K562 (cell line): ENCODE measurements at regions not wholly inside any gene's neighbourhood (a gene's known extent, or its start where the extent isn't known, plus 50 kb on each side); places are given as distances from the start of the nearest gene placed in this dataset.

Experiments used
- ATAC-seq: fragments of 200-7000 bp; cut with Tn5 transposase; 3 replicates; pipeline ENCODE4 v1.9.1; 2020; ENCODE audit warnings: moderate library complexity
- BruUV-seq: library from RNA; stranded (reverse); fragments of 400-500 nt; replicated peaks from 2 replicates; lab custom pipeline; 2021; lab: Mats Ljungman, UMichigan
- CTCF ChIA-PET: fragments of 300-600 bp; formaldehyde crosslinking; extraction: SDS; loops from one replicate; lab custom pipeline; 2021; ENCODE audit warnings: low intra/inter-chr PET ratio; lab: Yijun Ruan, JAX
- POLR2A ChIA-PET: fragments of 300-600, 350-650 bp; sonication (Branson Sonifier 250); formaldehyde crosslinking; extraction: SDS; loops from one replicate; lab custom pipeline; 2021; ENCODE audit warnings: antibody characterized with exemption, inconsistent platforms; lab: Yijun Ruan, JAX
- DNase-seq, 4 experiments: peaks; one replicate each; pipeline versions ENCODE4 v3.0.0 to v3.0.0-alpha.2; 2011 to 2018; ENCODE audit warnings: low spot score in 3 of 4, mixed read lengths in 3 of 4; ENCODE audit errors: extremely low read depth in 1 of 4
- FAIRE-seq: peaks from 2 replicates; lab custom pipeline; 2011; peaks lifted over from hg19 to GRCh38; lab: Jason Lieb, UNC
- H2AFZ ChIP-seq: 2 replicates; pipeline ENCODE4 v1.6.0; 2011; ENCODE audit warnings: low read depth, low read length, control low read depth, inconsistent platforms
- H3K27ac ChIP-seq: fragments of 200-600 bp; 3 replicates; pipeline ENCODE4 v1.8.0; 2011; ENCODE audit warnings: low read depth, mild to moderate bottlenecking, control low read depth, inconsistent platforms, low read length, moderate library complexity, mixed read lengths; ENCODE audit errors: extremely low read depth
- H3K27me3 ChIP-seq, 2 experiments: fragments of 300-600 bp in 1 of 2; 2 replicates in 1 of 2; 3 replicates in 1 of 2; pipeline versions ENCODE4 v1.6.0 to v1.8.0; 2011; ENCODE audit warnings: inconsistent platforms in 2 of 2, low read length in 2 of 2, mild to moderate bottlenecking in 1 of 2, mixed read lengths in 1 of 2, moderate library complexity in 1 of 2; ENCODE audit not compliant: control insufficient read depth in 2 of 2, insufficient read depth in 2 of 2
- H3K36me3 ChIP-seq: fragments of 300-600 bp; 3 replicates; pipeline ENCODE4 v1.8.0; 2011; ENCODE audit warnings: mild to moderate bottlenecking, low read length, inconsistent platforms; ENCODE audit not compliant: control insufficient read depth, insufficient read depth
- H3K4me1 ChIP-seq, 2 experiments: fragments of 200-600 bp in 1 of 2; replicated peaks in 1 of 2; 2 replicates in 1 of 2; 3 replicates in 1 of 2; pipeline versions ENCODE4 v1.5.1 to v1.8.0; 2011; ENCODE audit warnings: inconsistent platforms in 2 of 2, low read length in 2 of 2, mild to moderate bottlenecking in 1 of 2, mixed read lengths in 1 of 2, moderate library complexity in 1 of 2; ENCODE audit not compliant: control insufficient read depth in 2 of 2, insufficient read depth in 2 of 2
- H3K4me2 ChIP-seq: 2 replicates; pipeline ENCODE4 v1.6.1; 2011; ENCODE audit warnings: low read length, control low read depth, inconsistent platforms, mixed read lengths; ENCODE audit not compliant: insufficient read depth
- H3K4me3 ChIP-seq: fragments of 200-600 bp; sonication (generic), shearing (Covaris generic); 2 replicates; pipeline ENCODE4 v1.5.1; 2016; ENCODE audit warnings: control low read depth, inconsistent platforms
- H3K79me2 ChIP-seq: fragments of 200-600 bp; 3 replicates; pipeline ENCODE4 v1.8.0; 2011; ENCODE audit warnings: low read length, inconsistent platforms; ENCODE audit not compliant: control insufficient read depth, insufficient read depth
- H3K9ac ChIP-seq, 2 experiments: 2 replicates each; pipeline versions ENCODE4 v1.6.0 to v1.6.1; 2011; ENCODE audit warnings: low read depth in 2 of 2, low read length in 2 of 2, control low read depth in 1 of 2, inconsistent platforms in 1 of 2, mild to moderate bottlenecking in 1 of 2, mixed read lengths in 1 of 2; ENCODE audit not compliant: insufficient read depth in 1 of 2
- H3K9me1 ChIP-seq: one replicate; pipeline ENCODE4 v1.6.0; 2011; ENCODE audit warnings: inconsistent platforms, mild to moderate bottlenecking, low read length, moderate library complexity; ENCODE audit not compliant: control insufficient read depth, insufficient read depth
- H3K9me3 ChIP-seq: replicated peaks from 2 replicates; pipeline ENCODE4 v1.5.1; 2011; ENCODE audit warnings: low read depth, low read length, inconsistent platforms; ENCODE audit not compliant: control insufficient read depth, insufficient read depth
- H4K20me1 ChIP-seq: replicated peaks from 2 replicates; pipeline ENCODE4 v1.6.1; 2011; ENCODE audit warnings: low read length, inconsistent platforms, mixed read lengths; ENCODE audit not compliant: control insufficient read depth, insufficient read depth
- BRF1 ChIP-seq: IDR thresholded peaks from 3 replicates; pipeline ENCODE4 v1.6.1; 2011; ENCODE audit warnings: borderline replicate concordance, mild to moderate bottlenecking; ENCODE audit not compliant: insufficient read length; ENCODE audit errors: extremely low read depth
- CUX1 ChIP-seq: fragments of 200-800 bp; sonication (Bioruptor generic); IDR thresholded peaks from 2 replicates; pipeline ENCODE4 v1.6.1; 2016; ENCODE audit warnings: missing genetic modification characterization, missing compliant biosample characterization
- DEAF1 ChIP-seq: fragments of 450-650 bp; formaldehyde crosslinking; IDR thresholded peaks from 2 replicates; pipeline ENCODE4 v1.4.0; 2020; ENCODE audit warnings: mild to moderate bottlenecking, moderate library complexity
- DNMT1 ChIP-seq: fragments of 450-650 bp; IDR thresholded peaks from 2 replicates; pipeline ENCODE4 v1.6.1; 2016; ENCODE audit warnings: antibody characterized with exemption, mild to moderate bottlenecking
- FOXM1 ChIP-seq, 2 experiments: fragments of 450-650 bp in 1 of 2; sonication (generic) in 1 of 2; formaldehyde crosslinking in 1 of 2; IDR thresholded peaks; 2 replicates each; pipeline versions ENCODE4 v1.6.1 to v1.9.0; 2017 to 2022; ENCODE audit warnings: low read depth in 2 of 2, mild to moderate bottlenecking in 2 of 2, missing genetic modification reagents in 1 of 2, moderate library complexity in 1 of 2
- IFI16 ChIP-seq: fragments of 250-450 bp; sonication (Bioruptor Pico); IDR thresholded peaks from 2 replicates; pipeline ENCODE4 v2.1.2; 2022; ENCODE audit warnings: mild to moderate bottlenecking, inconsistent platforms
- MYNN ChIP-seq, 2 experiments: sonication (generic); formaldehyde crosslinking in 1 of 2; IDR thresholded peaks; 2 replicates each; pipeline versions ENCODE4 v1.5.0 to v1.6.1; 2016 to 2020; ENCODE audit warnings: antibody characterized with exemption in 1 of 2, missing genetic modification reagents in 1 of 2
- NELFE ChIP-seq: IDR thresholded peaks from 2 replicates; pipeline ENCODE4 v1.6.1; 2011; ENCODE audit warnings: mild to moderate bottlenecking; ENCODE audit not compliant: insufficient read depth, insufficient read length
- RAD21 ChIP-seq, 2 experiments: fragments of 250-450 bp in 1 of 2; fragments of 450-650 bp in 1 of 2; sonication (Bioruptor Pico) in 1 of 2; formaldehyde crosslinking in 1 of 2; IDR thresholded peaks in 1 of 2; conservative IDR thresholded peaks in 1 of 2; 2 replicates each; pipeline versions ENCODE4 v1.4.0 to v1.8.0; 2020 to 2022; ENCODE audit warnings: mild to moderate bottlenecking in 2 of 2, moderate library complexity in 1 of 2
- TCF3 ChIP-seq: sonication (generic); formaldehyde crosslinking; IDR thresholded peaks from 2 replicates; pipeline ENCODE4 v1.4.0; 2020; ENCODE audit warnings: mild to moderate bottlenecking, missing genetic modification reagents
- TEAD1 ChIP-seq, 2 experiments: fragments of 450-650 bp in 1 of 2; sonication (generic) in 1 of 2; formaldehyde crosslinking; IDR thresholded peaks; 2 replicates each; pipeline versions ENCODE4 v1.4.0 to v1.8.0; 2020 to 2022; ENCODE audit warnings: mild to moderate bottlenecking in 2 of 2, missing genetic modification reagents in 1 of 2
- YBX1 ChIP-seq: fragments of 450-650 bp; IDR thresholded peaks from 2 replicates; pipeline ENCODE4 v1.7.1; 2016; ENCODE audit warnings: mild to moderate bottlenecking
- ZNF239 ChIP-seq: fragments of 250-450 bp; sonication (Bioruptor Pico); IDR thresholded peaks from 2 replicates; pipeline ENCODE4 v1.4.0; 2020; ENCODE audit warnings: mild to moderate bottlenecking
- ZNF253 ChIP-seq: fragments of 250-450 bp; sonication (Bioruptor Pico); conservative IDR thresholded peaks from 2 replicates; pipeline ENCODE4 v1.6.1; 2021; ENCODE audit warnings: mild to moderate bottlenecking
- ZNF354B ChIP-seq: fragments of 250-450 bp; sonication (Bioruptor Pico); IDR thresholded peaks from 2 replicates; pipeline ENCODE4 v1.4.0; 2020
- ZNF551 ChIP-seq: fragments of 250-450 bp; sonication (Bioruptor Pico); IDR thresholded peaks from 2 replicates; pipeline ENCODE4 v1.5.0; 2021; ENCODE audit warnings: mild to moderate bottlenecking, moderate library complexity
- WGBS: fragments of 100-300 bp; shearing (Covaris generic); methylation state at CpG from one replicate; pipeline ENCODE4 v1.1.6; 2016; ENCODE audit warnings: low coverage, mixed read lengths; ENCODE audit not compliant: insufficient coverage; ENCODE audit errors: missing lambda C conversion rate; 5-methylcytosine and 5-hydroxymethylcytosine counted together
- in situ Hi-C: fragments of 300-500 bp; cut with MboI; formaldehyde crosslinking; loops from 4 replicates; pipeline ENCODE4 v1.15.0; 2018; ENCODE audit warnings: inconsistent platforms, mixed read lengths
- intact Hi-C: fragments of 100-400 bp; cut with micrococcal nuclease; formaldehyde crosslinking; loops from 2 replicates; pipeline ENCODE4 v1.14.2; 2022

GRCh38 chr5:129830288-129830687 lies 74.0 kb upstream of the CHSY3 start (continued):
- TF ChIP-seq ZNF354B (no peak), DNMT1 (no peak), YBX1 (no peak), MYNN (IDR thresholded peaks at IDR 0.05) (no peak), MYNN (CRISPR knock-in tag; IDR thresholded peaks at IDR 0.05) (no peak), TEAD1 (CRISPR knock-in tag; IDR thresholded peaks at IDR 0.05) (no peak), ZNF253 (CRISPR knock-in tag) (no peak), TCF3 (CRISPR knock-in tag) (no peak), NELFE (no peak), IFI16 (no peak), FOXM1 (IDR thresholded peaks at IDR 0.05; ENCODE audit: low read depth) (no peak), FOXM1 (CRISPR knock-in tag; IDR thresholded peaks at IDR 0.05; ENCODE audit: low read depth) (no peak), ZNF551 (CRISPR knock-in tag) (no peak), BRF1 (no peak)

GRCh38 chr5:129836321-129836720 lies 67.9 kb upstream of the CHSY3 start:
- no peaks in the 10 kb centered on the region for H3K79me2 ChIP-seq
- no peaks in the 10 kb centered on the region for H4K20me1 ChIP-seq
- H3K9ac ChIP-seq: no peak overlapping the region
- in situ Hi-C loops (no loop called here), intact Hi-C loops (no loop called here)
- no peaks in the 10 kb centered on the region for H3K4me1 ChIP-seq
- H3K9me1 ChIP-seq: no peaks in the 10 kb centered on the region
- BruUV-seq: no TSS peak
- FAIRE-seq (no peak), DNase-seq (no peak), ATAC-seq (no peak)
- no peak overlapping the region for H2AFZ ChIP-seq
- H3K27me3 ChIP-seq: no peaks in the 10 kb centered on the region
- no peaks in the 10 kb centered on the region for H3K9me3 ChIP-seq
- H3K36me3 ChIP-seq: no peaks in the 10 kb centered on the region
- ChIA-PET POLR2A (no interaction called here), CTCF (no interaction called here)
- no peak overlapping the region for H3K4me3 ChIP-seq
- WGBS: 7% methylated on average over 2 of the region's 2 CpGs
- H3K27ac ChIP-seq: no peak overlapping the region
- H3K4me2 ChIP-seq: no peak overlapping the region
- TF ChIP-seq RAD21 (CRISPR knock-in tag; conservative IDR thresholded peaks at IDR 0.05 in 1 of 2, IDR thresholded peaks at IDR 0.05 in 1 of 2): no peak
- no peak for TF ChIP-seq DEAF1 (CRISPR knock-in tag)
- TF ChIP-seq CUX1 (CRISPR knock-in tag): no peak
- no peak for TF ChIP-seq ZNF239 (CRISPR knock-in tag)
